ENCODE measurements at regions not wholly inside any gene's neighbourhood (a gene's known extent, or its start where the extent isn't known, plus 50 kb on each side); places are given as distances from the start of the nearest gene placed in this dataset.
"Not testable (repeated sequence)": the region's sequence is repeated elsewhere in the genome, so short reads cannot be mapped to it uniquely, and the experiment has no call there.

GRCh38 chr13:80547885-80548825 is 207.2 kb upstream of the SPRY2 start:
- no peak overlapping the region for H3K4me3 ChIP-seq
- H3K36me3 ChIP-seq: no peaks in the 10 kb centered on the region
- no peak overlapping the region for H3K27ac ChIP-seq
- DNase-seq (ENCODE audit: low read depth in 1 of 2, low spot score in 2 of 2): no peak
- H3K27me3 ChIP-seq (replicated peaks): no peaks in the 10 kb centered on the region
- no peaks in the 10 kb centered on the region; the same call in 1 of the 2 replicates for H3K9me3 ChIP-seq (replicated peaks)
- 0 out of 2 replicates have a peak, but pooled peaks cover 3% of the 10 kb centered on the region for H3K4me1 ChIP-seq (replicated peaks)

GRCh38 chr13:80547341-80547740 is 206.4 kb upstream of the SPRY2 start:
- H3K27ac ChIP-seq: no peak overlapping the region
- no peaks in the 10 kb centered on the region; the same call in 1 of the 2 replicates for H3K9me3 ChIP-seq (replicated peaks)
- no peak overlapping the region for H3K4me3 ChIP-seq
- 0 out of 2 replicates have a peak, but pooled peaks cover 3% of the 10 kb centered on the region for H3K4me1 ChIP-seq (replicated peaks)
- no peaks in the 10 kb centered on the region for H3K27me3 ChIP-seq (replicated peaks)
- DNase-seq (ENCODE audit: low read depth in 1 of 2, low spot score in 2 of 2): no peak
- no peaks in the 10 kb centered on the region for H3K36me3 ChIP-seq

- H3K27ac ChIP-seq: no peak overlapping the region
- no peak overlapping the region for H3K4me3 ChIP-seq
- no peaks in the 10 kb centered on the region for H3K4me1 ChIP-seq (replicated peaks)
- H3K36me3 ChIP-seq: no peaks in the 10 kb centered on the region
- H3K9me3 ChIP-seq (replicated peaks): 0 out of 2 replicates have a peak, but pooled peaks cover 3% of the 10 kb centered on the region
- H3K27me3 ChIP-seq (replicated peaks): no peaks in the 10 kb centered on the region
- no peak for DNase-seq (ENCODE audit: low read depth in 1 of 2, low spot score in 2 of 2)
Measured at GRCh38 chr13:80533175-80533574, 192.2 kb upstream of the SPRY2 start.

GRCh38 chr13:80530902-80531301 is 190.0 kb upstream of the SPRY2 start:
- Histone ChIP-seq H3K4me1 (replicated peaks) (no peaks in the 10 kb centered on the region), H3K27ac (no peak overlapping the region), H3K4me3 (no peak overlapping the region), H3K27me3 (replicated peaks) (no peaks in the 10 kb centered on the region), H3K9me3 (replicated peaks) (0 out of 2 replicates have a peak, but pooled peaks cover 3% of the 10 kb centered on the region), H3K36me3 (no peaks in the 10 kb centered on the region)
- no peak for DNase-seq (ENCODE audit: low read depth in 1 of 2, low spot score in 2 of 2)

GRCh38 chr13:80530191-80530590 is 189.3 kb upstream of the SPRY2 start:
- H3K9me3 ChIP-seq (replicated peaks): 0 out of 2 replicates have a peak, but pooled peaks cover 3% of the 10 kb centered on the region
- no peak overlapping the region for H3K27ac ChIP-seq
- H3K27me3 ChIP-seq (replicated peaks): no peaks in the 10 kb centered on the region
- no peak overlapping the region for H3K4me3 ChIP-seq
- no peaks in the 10 kb centered on the region for H3K36me3 ChIP-seq
- no peak for DNase-seq (ENCODE audit: low read depth in 1 of 2, low spot score in 2 of 2)
- H3K4me1 ChIP-seq (replicated peaks): no peaks in the 10 kb centered on the region

GRCh38 chr13:80529734-80530133 is 188.8 kb upstream of the SPRY2 start:
- H3K4me3 ChIP-seq: no peak overlapping the region
- no peaks in the 10 kb centered on the region for H3K27me3 ChIP-seq (replicated peaks)
- H3K9me3 ChIP-seq (replicated peaks): 0 out of 2 replicates have a peak, but pooled peaks cover 3% of the 10 kb centered on the region
- no peaks in the 10 kb centered on the region for H3K36me3 ChIP-seq
- DNase-seq (ENCODE audit: low read depth in 1 of 2, low spot score in 2 of 2): peak in 1 of 2 experiments; percentile 40
- no peaks in the 10 kb centered on the region for H3K4me1 ChIP-seq (replicated peaks)
- no peak overlapping the region for H3K27ac ChIP-seq

- DNase-seq (ENCODE audit: low read depth in 1 of 2, low spot score in 2 of 2): no peak
- no peaks in the 10 kb centered on the region for H3K36me3 ChIP-seq
- H3K4me3 ChIP-seq: no peak overlapping the region
- no peaks in the 10 kb centered on the region for H3K4me1 ChIP-seq (replicated peaks)
- no peak overlapping the region for H3K27ac ChIP-seq
- H3K27me3 ChIP-seq (replicated peaks): no peaks in the 10 kb centered on the region
- H3K9me3 ChIP-seq (replicated peaks): 0 out of 2 replicates have a peak, but pooled peaks cover 3% of the 10 kb centered on the region
Measured at GRCh38 chr13:80528733-80529132, 187.8 kb upstream of the SPRY2 start.

- no peak for DNase-seq (ENCODE audit: low read depth in 1 of 2, low spot score in 2 of 2)
- H3K27me3 ChIP-seq (replicated peaks): no peaks in the 10 kb centered on the region
- H3K36me3 ChIP-seq: no peaks in the 10 kb centered on the region
- H3K9me3 ChIP-seq (replicated peaks): 0 out of 2 replicates have a peak, but pooled peaks cover 3% of the 10 kb centered on the region
- H3K4me3 ChIP-seq: no peak overlapping the region
- no peak overlapping the region for H3K27ac ChIP-seq
- no peaks in the 10 kb centered on the region for H3K4me1 ChIP-seq (replicated peaks)
Measured at GRCh38 chr13:80527400-80527799, 186.5 kb upstream of the SPRY2 start.

- Histone ChIP-seq H3K36me3 (no peaks in the 10 kb centered on the region), H3K27ac (no peak overlapping the region), H3K4me3 (no peak overlapping the region), H3K9me3 (replicated peaks) (no peaks in the 10 kb centered on the region), H3K27me3 (replicated peaks) (no peaks in the 10 kb centered on the region), H3K4me1 (replicated peaks) (no peaks in the 10 kb centered on the region)
- no peak for DNase-seq (ENCODE audit: low read depth in 1 of 2, low spot score in 2 of 2)
Measured at GRCh38 chr13:80524447-80525215, 183.7 kb upstream of the SPRY2 start.

GRCh38 chr13:80523134-80523533 is 182.2 kb upstream of the SPRY2 start:
- Histone ChIP-seq H3K9me3 (replicated peaks) (no peaks in the 10 kb centered on the region), H3K4me3 (no peak overlapping the region), H3K27me3 (replicated peaks) (no peaks in the 10 kb centered on the region), H3K36me3 (no peaks in the 10 kb centered on the region), H3K27ac (no peak overlapping the region), H3K4me1 (replicated peaks) (no peaks in the 10 kb centered on the region)
- no peak for DNase-seq (ENCODE audit: low read depth in 1 of 2, low spot score in 2 of 2)

- not testable (repeated sequence) for H3K4me3 ChIP-seq; H3K27ac ChIP-seq; H3K9me3 ChIP-seq (replicated peaks); H3K36me3 ChIP-seq; H3K27me3 ChIP-seq (replicated peaks); H3K4me1 ChIP-seq (replicated peaks); DNase-seq (ENCODE audit: low read depth in 1 of 2, low spot score in 2 of 2)
Measured at GRCh38 chr13:80522463-80522862, 181.5 kb upstream of the SPRY2 start.

- no peaks in the 10 kb centered on the region for H3K4me1 ChIP-seq (replicated peaks)
- no peak for DNase-seq (ENCODE audit: low read depth in 1 of 2, low spot score in 2 of 2)
- no peaks in the 10 kb centered on the region for H3K27me3 ChIP-seq (replicated peaks)
- H3K4me3 ChIP-seq: no peak overlapping the region
- H3K36me3 ChIP-seq: no peaks in the 10 kb centered on the region
- no peaks in the 10 kb centered on the region; the same call in none of the 2 replicates for H3K9me3 ChIP-seq (replicated peaks)
- no peak overlapping the region for H3K27ac ChIP-seq
Measured at GRCh38 chr13:80516818-80517348, 176.0 kb upstream of the SPRY2 start.

- H3K27ac ChIP-seq: no peak overlapping the region
- H3K4me3 ChIP-seq: no peak overlapping the region
- no peaks in the 10 kb centered on the region for H3K4me1 ChIP-seq (replicated peaks)
- no peaks in the 10 kb centered on the region; the same call in none of the 2 replicates for H3K9me3 ChIP-seq (replicated peaks)
- DNase-seq (ENCODE audit: low read depth in 1 of 2, low spot score in 2 of 2): no peak
- no peaks in the 10 kb centered on the region for H3K36me3 ChIP-seq
- H3K27me3 ChIP-seq (replicated peaks): no peaks in the 10 kb centered on the region
Measured at GRCh38 chr13:80515296-80515695, 174.4 kb upstream of the SPRY2 start.
